GM03348 (cell line): ENCODE measurements at regions not wholly inside any gene's neighbourhood (a gene's known extent, or its start where the extent isn't known, plus 50 kb on each side); places are given as distances from the start of the nearest gene placed in this dataset.

Experiments
- DNase-seq: peaks from one replicate; pipeline ENCODE4 v3.0.0; 2012; ENCODE audit warnings: low spot score

GRCh38 chr1:5423109-5423508, 569.1 kb downstream of the NPHP4 start:
- DNase-seq, result no peak

GRCh38 chr1:5419501-5419900, 572.7 kb downstream of the NPHP4 start:
- DNase-seq, result no peak

GRCh38 chr1:5416518-5416917, 575.7 kb downstream of the NPHP4 start:
- no peak for DNase-seq

DNA sequence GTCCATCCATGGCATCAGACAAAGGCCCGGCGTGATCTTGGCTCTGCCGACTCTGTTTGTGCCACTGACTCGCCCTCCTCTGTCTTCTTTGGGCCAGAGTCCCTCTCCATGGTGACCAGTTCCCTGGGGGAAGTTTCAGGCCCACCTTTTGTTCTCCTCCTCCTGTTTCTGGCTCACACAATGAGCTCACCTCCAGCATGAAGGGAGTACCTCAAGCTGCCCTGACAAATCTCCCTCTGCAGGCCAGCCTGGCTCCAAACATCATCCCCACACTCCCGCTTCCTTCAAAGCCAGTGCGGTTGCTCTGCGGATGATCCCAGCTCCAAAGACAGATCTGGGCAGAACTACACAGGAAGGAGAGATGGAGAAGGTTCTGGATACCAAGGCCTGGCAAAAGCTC, 576.6 kb downstream of the NPHP4 start:
- DNase-seq, result no peak

DNA sequence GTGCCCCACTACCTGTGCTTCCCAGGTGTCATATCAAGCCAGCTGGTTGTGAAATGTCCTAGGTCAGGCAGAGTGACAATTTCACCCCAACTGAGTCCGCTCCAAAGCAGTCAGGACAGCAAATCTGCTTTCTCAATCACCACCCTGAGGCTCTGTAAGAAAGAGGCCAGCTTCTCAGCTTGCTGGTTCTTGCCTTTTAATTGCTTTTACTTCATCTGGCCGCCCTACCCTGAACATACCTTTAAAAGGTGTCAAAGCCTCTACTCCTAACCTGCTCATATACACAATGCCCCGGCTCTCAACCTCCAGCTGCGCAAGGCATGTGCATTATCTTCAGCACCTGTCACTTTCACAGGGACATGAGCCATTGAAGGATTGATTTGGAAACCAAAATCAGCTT, 581.6 kb downstream of the NPHP4 start:
- DNase-seq, result no peak

DNA sequence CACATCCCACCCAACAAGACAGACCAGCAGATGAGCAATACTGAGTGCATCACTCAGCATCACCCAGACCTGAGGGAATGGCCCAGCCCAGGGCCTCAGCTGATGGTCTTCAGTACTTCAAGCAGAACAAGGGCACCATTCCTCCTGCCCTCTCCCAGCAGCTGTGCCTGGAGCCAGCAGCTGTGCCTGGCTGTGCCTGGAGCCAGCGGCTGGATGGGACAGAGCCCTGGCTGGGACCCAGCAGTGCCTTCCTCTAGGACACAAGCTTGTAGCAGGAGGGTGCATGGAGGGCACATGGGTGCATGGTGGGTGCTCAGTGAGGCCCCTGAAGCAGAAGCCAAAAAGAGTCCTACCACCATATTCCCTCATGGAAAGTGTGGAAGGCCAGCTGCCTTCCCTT, 583.8 kb downstream of the NPHP4 start:
- no peak for DNase-seq

DNA sequence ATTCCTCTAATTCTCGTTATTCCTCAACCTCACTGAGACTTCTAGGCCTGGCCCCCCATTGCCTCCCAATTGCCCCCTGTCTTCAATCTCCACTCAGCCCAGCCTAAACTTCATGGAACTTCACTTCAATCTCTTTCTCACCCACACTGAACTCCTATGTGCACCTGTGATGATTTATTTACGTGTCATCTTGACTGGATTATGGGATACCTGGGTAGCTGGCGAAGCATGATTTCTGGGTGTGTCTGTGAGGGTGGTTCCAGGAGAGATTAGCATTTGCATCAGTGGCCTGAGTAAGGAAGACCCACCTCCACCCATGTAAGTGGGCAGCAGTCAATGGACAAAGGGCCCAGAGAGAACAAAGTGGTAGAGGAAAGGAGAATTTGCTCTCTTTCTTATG, 587.0 kb downstream of the NPHP4 start:
- no peak for DNase-seq

GRCh38 chr1:5404412-5405203, 587.6 kb downstream of the NPHP4 start:
- no peak for DNase-seq

- DNase-seq, result no peak
Measured at GRCh38 chr1:5403935-5404334, 588.3 kb downstream of the NPHP4 start.

- no peak for DNase-seq
Measured at GRCh38 chr1:5402618-5403017, 589.6 kb downstream of the NPHP4 start.

DNA sequence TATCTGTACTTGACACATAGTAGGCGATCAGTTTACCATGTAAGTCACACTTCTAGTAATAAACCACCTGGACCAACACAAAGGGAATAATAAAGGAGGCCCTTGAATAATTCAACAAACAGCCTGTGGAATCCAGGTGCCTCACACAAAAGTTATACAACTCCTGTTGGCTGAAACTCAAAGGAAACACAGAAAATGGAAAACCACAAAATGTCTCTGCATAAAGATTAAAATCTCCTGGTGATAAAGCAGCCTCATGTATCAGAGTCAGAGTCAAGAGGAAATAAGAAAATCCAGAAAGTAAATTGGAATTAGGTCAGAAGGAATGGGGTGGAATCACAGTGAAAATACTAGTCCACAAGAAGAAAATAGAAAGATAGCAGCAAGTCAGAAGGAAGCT, 592.5 kb downstream of the NPHP4 start:
- no peak for DNase-seq

DNA sequence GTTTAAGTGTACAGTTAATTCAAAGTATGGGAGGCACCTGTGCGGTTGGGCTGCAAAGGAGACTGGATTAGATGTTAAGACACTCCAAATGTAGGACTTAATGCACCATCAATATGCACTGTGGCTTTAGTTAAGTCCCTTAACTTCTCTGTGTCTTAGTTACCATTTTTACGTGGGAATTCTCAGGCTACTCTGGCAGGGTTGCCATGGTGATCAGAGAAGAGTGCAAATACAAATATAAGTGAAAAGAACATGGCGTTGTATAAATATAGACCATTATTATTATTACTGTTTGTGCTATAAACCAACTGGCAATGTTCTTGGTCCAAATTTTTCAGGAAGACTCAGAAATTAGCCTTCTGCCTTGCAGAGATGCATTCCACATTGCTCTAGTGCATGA, 595.6 kb downstream of the NPHP4 start:
- no peak for DNase-seq

- no peak for DNase-seq
Measured at GRCh38 chr1:5394111-5394510, 598.1 kb downstream of the NPHP4 start.

DNA sequence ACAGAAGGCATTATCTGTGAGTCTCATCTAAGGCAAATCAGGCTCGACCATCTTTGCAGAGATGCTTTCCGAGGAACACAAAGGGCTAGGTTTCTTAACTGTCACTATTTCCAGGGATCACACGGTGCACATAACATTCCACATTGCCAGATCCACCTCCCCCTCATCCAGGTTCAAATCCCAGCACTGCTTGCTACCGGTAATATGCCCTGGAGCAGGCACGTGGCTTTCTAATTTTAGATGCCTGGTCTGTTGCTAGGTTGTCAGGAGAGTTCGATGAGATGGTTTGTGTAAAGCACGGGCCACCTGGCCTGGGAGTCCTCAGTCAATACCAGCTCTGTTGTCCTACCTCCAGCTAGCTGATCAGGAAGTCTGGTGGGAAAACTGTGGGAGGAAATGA, 598.6 kb downstream of the NPHP4 start:
- no peak for DNase-seq

- DNase-seq, result no peak
Measured at GRCh38 chr1:5393146-5393545, 599.1 kb downstream of the NPHP4 start.

- no peak for DNase-seq
Measured at GRCh38 chr1:5391725-5392124, 600.5 kb downstream of the NPHP4 start.

DNA sequence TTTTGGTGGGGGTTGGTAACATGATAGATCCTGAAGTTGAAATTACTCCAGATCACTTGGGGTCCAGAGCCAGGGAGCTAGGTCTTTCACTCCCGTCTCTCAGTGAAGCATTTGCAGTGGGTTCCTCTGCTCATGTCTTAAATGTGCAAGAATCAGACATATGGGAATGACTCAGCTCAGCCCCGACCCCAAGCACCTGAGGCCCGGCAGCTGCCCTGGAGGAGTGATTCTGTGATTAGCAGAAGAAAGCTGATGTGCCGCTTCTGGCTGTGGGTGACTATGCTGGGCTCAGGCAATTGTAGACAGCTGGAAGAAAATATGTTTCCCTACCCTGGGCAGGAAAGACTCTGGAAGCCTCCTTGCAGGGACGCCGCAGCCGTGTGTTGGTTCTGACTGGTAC, 601.7 kb downstream of the NPHP4 start:
- DNase-seq, result no peak

GRCh38 chr1:5389101-5389885, 602.9 kb downstream of the NPHP4 start:
- DNase-seq, result no peak

DNA sequence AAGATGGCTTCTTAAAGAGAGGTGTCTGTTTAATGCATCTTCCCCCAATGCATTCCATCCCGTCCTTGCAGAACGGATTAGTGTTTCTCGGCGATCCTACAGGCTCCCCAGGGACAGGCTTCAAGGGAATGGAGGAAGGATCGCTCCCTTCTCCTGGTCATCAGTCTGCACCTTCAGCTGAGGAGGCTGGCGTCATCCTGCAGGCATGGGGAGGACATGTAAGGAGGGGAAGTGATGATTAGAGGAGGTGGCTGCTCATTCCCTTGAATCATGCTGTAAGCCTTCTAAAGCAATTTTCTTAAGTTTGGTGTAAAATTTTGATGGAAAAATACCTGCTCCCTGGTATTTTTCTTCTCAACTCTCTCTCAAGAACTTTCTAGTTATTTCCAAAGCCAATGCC, 603.6 kb downstream of the NPHP4 start:
- no peak for DNase-seq

DNA sequence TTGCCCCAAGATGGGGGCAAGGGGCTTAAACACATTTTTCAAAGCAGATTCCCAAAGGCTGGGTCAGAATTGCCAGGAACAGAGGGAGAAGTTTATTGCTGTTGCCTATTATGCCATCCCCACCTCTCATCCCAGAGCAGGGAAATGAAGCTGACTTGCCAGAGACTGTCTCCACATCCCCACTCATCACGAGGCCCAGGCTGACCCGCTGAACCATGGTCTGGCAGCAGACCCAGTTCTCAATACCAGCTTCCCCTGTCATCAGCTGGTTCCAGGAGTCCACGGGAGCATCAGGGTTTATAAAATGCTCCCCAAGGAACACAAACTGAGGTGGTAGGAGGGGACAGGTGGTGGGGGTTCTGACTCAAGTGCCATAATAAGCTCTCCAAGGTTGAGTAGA, 605.9 kb downstream of the NPHP4 start:
- no peak for DNase-seq

DNA sequence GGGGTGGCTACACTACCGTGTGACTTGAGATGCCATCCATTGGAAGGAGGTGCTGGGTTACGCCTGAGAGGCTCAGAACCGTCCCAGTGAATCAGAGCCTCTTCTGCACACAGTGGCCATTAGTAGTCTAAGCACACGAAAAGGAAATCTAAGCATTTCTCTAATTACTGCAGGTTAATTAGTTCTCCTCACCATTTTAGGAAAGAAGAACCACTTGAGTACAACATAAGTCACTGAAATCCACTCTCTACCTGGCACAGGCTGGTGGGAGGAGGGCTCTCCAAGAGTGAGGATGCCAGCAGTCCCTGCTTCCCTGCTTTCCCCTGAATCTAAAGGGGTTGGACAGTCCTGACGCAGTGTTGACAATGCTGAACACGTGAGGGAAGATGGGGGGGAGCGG, 606.3 kb downstream of the NPHP4 start:
- no peak for DNase-seq

GRCh38 chr1:5385096-5385799, 607.0 kb downstream of the NPHP4 start:
- no peak for DNase-seq

GRCh38 chr1:5381491-5381890, 610.7 kb downstream of the NPHP4 start:
- DNase-seq, result no peak
